Prostate gland (tissue), 2 donors: ENCODE measurements at regions not wholly inside any gene's neighbourhood (a gene's known extent, or its start where the extent isn't known, plus 50 kb on each side); places are given as distances from the start of the nearest gene placed in this dataset.
"Not testable (repeated sequence)": the region's sequence is repeated elsewhere in the genome, so short reads cannot be mapped to it uniquely, and the experiment has no call there.

Experiments used
- DNase-seq: peaks from one replicate; pipeline ENCODE4 v3.0.0-alpha.2; 2019; ENCODE audit warnings: low spot score
- H3K27ac ChIP-seq, 2 donors: fragments of 200-600 bp; sonication (generic); 2 replicates each; pipeline ENCODE4 v1.5.1; 2017 to 2019
- H3K27me3 ChIP-seq: fragments of 200-600 bp; sonication (generic); replicated peaks from 2 replicates; pipeline ENCODE4 v1.5.1; 2019; ENCODE audit not compliant: insufficient read depth
- H3K36me3 ChIP-seq, 2 donors: fragments of 200-600 bp; sonication (generic); 1 replicate in 1 of 2; 2 replicates in 1 of 2; pipeline versions ENCODE4 v1.5.1 to v1.8.1; 2017 to 2019
- H3K4me1 ChIP-seq: fragments of 200-600 bp; sonication (generic); replicated peaks from 2 replicates; pipeline ENCODE4 v1.5.1; 2019
- H3K4me3 ChIP-seq, 2 donors: fragments of 200-600 bp; sonication (generic); 2 replicates each; pipeline ENCODE4 v1.5.1; 2017 to 2019
- H3K9me3 ChIP-seq: fragments of 200-600 bp; sonication (generic); 2 replicates; pipeline ENCODE4 v1.5.1; 2017
- POLR2A ChIP-seq: fragments of 450-650 bp; IDR thresholded peaks from one replicate; pipeline ENCODE4 v1.6.1; 2016; ENCODE audit warnings: antibody characterized with exemption, mild to moderate bottlenecking
- POLR2AphosphoS5 ChIP-seq: sonication (generic); formaldehyde crosslinking; IDR thresholded peaks from one replicate; pipeline ENCODE4 v1.6.1; 2017; ENCODE audit warnings: antibody characterized with exemption
- WGBS: methylation state at CpG from one replicate; pipeline ENCODE4 v1.1.5; 2018; 5-methylcytosine and 5-hydroxymethylcytosine counted together
- intact Hi-C: fragments of 100-400 bp; cut with DNase I; formaldehyde crosslinking; loops from one replicate; pipeline ENCODE4 v1.14.2; 2022
- TF ChIP-seq, protein P1 (sequence below), 4 experiments: fragments of 200-600 bp in 2 of 4; fragments of 450-650 bp in 2 of 4; sonication (generic) in 2 of 4; IDR thresholded peaks; 1 replicate in 3 of 4; 2 replicates in 1 of 4; pipeline ENCODE4 v1.5.1; 2016 to 2019; ENCODE audit warnings: antibody characterized with exemption in 4 of 4, mild to moderate bottlenecking in 2 of 4, moderate library complexity in 2 of 4

DNA sequence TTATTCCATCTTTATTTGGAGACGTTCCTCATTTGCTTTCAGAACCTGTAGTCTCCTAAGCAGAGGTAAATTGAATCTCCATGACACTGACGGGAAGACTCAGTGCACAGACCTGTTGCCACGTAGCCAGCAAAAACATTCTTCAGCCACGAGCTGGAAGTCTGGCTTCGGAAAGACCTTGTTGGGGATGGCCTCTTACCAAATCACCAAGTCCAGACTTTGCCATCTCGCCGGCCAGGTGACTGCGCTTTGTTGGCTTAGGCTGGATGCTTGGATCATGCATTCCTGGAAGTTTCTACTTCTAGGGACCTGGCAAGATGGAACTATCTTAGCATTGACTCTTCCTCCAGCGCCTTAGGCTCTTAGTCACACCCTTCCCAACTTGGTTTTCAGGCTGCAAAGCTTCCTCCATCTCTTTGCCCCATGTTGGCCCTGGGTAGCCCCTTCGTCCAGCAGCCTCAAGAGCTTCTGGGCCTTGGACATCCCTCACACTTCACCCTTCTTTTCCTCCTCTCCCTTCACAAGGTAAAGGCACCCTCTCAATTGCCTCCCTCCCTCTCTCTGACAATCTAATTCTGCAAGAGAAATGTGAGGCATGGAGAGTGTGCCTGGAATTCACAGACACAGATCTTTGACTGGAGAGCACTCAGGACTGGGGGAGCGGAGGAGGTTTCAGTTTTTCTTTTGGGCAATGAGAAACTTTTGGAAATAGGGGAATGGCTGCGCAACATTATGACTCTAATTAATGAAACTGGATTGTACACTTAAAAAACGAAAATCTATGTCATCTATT, 451.9 kb upstream of the MKI67 start:
- H3K4me3 ChIP-seq: no peak overlapping the region
- H3K36me3 ChIP-seq: no peaks in the 10 kb centered on the region
- DNase-seq: no peak
- no peaks in the 10 kb centered on the region for H3K9me3 ChIP-seq
- no peaks in the 10 kb centered on the region for H3K27me3 ChIP-seq
- no peaks in the 10 kb centered on the region for H3K4me1 ChIP-seq
- WGBS: 92% methylated on average over 13 of the region's 13 CpGs
- no peak overlapping the region for H3K27ac ChIP-seq
- intact Hi-C loops: no loop called here
- TF ChIP-seq, protein P1, sequence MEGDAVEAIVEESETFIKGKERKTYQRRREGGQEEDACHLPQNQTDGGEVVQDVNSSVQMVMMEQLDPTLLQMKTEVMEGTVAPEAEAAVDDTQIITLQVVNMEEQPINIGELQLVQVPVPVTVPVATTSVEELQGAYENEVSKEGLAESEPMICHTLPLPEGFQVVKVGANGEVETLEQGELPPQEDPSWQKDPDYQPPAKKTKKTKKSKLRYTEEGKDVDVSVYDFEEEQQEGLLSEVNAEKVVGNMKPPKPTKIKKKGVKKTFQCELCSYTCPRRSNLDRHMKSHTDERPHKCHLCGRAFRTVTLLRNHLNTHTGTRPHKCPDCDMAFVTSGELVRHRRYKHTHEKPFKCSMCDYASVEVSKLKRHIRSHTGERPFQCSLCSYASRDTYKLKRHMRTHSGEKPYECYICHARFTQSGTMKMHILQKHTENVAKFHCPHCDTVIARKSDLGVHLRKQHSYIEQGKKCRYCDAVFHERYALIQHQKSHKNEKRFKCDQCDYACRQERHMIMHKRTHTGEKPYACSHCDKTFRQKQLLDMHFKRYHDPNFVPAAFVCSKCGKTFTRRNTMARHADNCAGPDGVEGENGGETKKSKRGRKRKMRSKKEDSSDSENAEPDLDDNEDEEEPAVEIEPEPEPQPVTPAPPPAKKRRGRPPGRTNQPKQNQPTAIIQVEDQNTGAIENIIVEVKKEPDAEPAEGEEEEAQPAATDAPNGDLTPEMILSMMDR (IDR thresholded peaks at IDR 0.05): no peak

DNA sequence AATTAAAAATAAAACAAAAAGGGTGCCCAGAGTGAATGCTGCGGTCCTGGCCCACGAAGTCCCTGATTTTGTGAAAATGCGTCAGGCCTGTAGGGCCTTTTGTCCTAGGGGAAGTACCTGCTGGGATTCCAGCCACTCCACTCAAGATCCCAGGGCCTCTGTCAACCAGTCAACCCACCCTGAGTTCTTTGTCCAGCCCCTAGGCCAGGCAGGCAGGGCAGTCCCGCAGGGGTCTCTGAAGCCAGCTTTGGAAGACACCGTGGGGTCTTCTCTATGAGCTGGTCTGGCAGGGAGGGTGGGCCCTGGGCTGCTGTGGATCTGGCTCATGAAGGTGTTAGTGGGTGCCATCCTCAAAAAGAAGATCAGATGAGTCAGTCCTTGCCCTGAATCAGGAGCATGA, 452.5 kb upstream of the MKI67 start:
- Histone ChIP-seq H3K27me3 (no peaks in the 10 kb centered on the region), H3K9me3 (no peaks in the 10 kb centered on the region), H3K36me3 (no peaks in the 10 kb centered on the region), H3K4me3 (no peak overlapping the region), H3K27ac (no peak overlapping the region), H3K4me1 (no peaks in the 10 kb centered on the region)
- WGBS: 98% methylated on average over 5 of the region's 5 CpGs
- TF ChIP-seq POLR2A (no peak), POLR2AphosphoS5 (no peak)
- TF ChIP-seq, protein P1 (IDR thresholded peaks at IDR 0.05): no peak
- intact Hi-C loops: no loop called here
- no peak for DNase-seq

DNA sequence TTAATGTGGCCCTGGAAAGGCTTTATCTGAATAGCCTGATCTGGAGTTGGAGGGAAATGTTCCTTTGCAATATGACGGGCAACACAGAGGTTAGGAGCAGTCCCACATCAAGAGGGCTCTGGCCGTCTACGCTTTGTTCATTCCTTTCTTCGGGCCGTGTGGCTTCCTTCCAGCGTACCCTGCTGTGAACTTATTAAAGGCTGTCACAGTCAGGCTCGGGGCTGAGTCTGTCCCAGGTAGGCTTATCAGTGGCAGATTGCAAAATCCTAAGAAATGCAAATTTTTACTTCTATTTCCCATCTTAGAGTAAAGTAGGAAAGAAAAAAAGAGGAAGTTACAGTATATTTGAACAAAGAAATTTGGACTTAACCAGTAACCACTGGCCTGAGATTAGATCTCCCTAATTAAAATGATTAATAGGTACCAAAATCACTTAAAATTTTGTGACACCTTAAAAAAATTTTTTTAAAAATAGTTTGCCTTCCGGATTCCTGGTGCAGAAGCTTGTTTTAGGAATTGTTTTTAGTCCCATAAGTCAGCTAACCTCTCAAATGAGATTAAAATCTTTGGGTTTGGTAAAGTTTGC, 453.1 kb upstream of the MKI67 start:
- Histone ChIP-seq H3K36me3 (no peaks in the 10 kb centered on the region), H3K4me3 (no peak overlapping the region), H3K27ac (no peak overlapping the region), H3K4me1 (no peaks in the 10 kb centered on the region), H3K9me3 (no peaks in the 10 kb centered on the region), H3K27me3 (no peaks in the 10 kb centered on the region)
- TF ChIP-seq POLR2AphosphoS5: no peak
- no peak for TF ChIP-seq POLR2A
- TF ChIP-seq, protein P1 (IDR thresholded peaks at IDR 0.05): no peak
- no peak for DNase-seq
- 33% methylated on average over 8 of the region's 8 CpGs for WGBS
- intact Hi-C loops: no loop called here

DNA sequence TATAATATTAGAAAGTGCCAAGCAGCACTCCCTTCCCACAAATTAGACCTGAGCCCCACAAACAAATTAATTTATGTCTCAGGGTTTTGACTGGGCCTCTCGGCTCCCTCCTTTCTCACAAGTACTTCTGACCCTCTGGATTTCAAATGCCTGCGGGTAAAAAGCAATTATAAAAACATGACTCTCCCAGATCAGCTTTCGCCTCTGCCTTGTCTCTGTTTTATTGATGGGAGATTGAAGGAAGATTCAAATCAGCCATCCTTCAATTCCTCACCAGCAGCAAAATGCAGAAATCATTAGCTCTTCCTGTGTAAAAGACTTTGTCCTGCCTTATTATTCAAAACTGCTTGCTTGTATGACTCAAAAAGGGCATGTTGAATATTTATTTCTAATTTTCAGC, 453.7 kb upstream of the MKI67 start:
- Histone ChIP-seq H3K9me3 (no peaks in the 10 kb centered on the region), H3K36me3 (no peaks in the 10 kb centered on the region), H3K27me3 (no peaks in the 10 kb centered on the region), H3K4me1 (no peaks in the 10 kb centered on the region), H3K4me3 (no peak overlapping the region), H3K27ac (no peak overlapping the region)
- WGBS: 67% methylated on average over 3 of the region's 3 CpGs
- TF ChIP-seq, protein P1 (IDR thresholded peaks at IDR 0.05): no peak
- TF ChIP-seq POLR2A (no peak), POLR2AphosphoS5 (no peak)
- intact Hi-C loops: no loop called here
- no peak for DNase-seq

DNA sequence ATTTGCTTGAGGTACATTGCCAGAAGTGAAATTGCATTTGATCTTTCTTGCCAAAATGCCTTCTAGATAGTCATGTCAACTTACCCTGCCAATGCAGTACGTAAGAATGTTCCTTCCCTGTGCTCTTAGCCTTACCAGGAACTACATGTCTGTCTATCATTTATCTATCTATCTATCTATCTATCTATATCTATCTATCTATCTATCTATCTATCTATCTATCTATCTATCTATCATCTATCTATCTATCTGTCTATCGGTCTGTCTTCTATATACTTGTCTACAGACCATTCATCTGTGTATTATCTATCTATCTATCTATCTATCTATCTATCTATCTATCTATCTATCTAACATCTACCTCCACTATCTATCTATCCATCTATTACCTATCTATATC, 456.9 kb upstream of the MKI67 start:
- DNase-seq, H3K9me3 ChIP-seq, intact Hi-C loops, H3K36me3 ChIP-seq, H3K27me3 ChIP-seq, H3K4me3 ChIP-seq, H3K4me1 ChIP-seq, H3K27ac ChIP-seq: not testable (repeated sequence)
- 88% methylated on average over 2 of the region's 2 CpGs for WGBS

DNA sequence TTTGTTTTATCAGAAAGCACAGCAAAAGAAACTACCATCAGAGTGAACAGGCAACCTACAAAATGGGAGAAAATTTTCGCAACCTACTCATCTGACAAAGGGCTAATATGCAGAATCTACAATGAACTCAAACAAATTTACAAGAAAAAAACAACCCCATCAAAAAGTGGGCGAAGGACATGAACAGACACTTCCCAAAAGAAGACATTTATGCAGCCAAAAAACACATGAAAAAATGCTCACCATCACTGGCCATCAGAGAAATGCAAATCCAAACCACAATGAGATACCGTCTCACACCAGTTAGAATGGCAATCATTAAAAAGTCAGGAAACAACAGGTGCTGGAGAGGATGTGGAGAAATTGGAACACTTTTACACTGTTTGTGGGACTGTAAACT, 460.4 kb upstream of the MKI67 start:
- H3K9me3 ChIP-seq, DNase-seq, H3K27me3 ChIP-seq, H3K4me1 ChIP-seq, H3K36me3 ChIP-seq, H3K4me3 ChIP-seq, H3K27ac ChIP-seq, intact Hi-C loops: not testable (repeated sequence)
- 100% methylated on average over 3 of the region's 3 CpGs for WGBS
